ENCODE measurements at regions not wholly inside any gene's neighbourhood (a gene's known extent, or its start where the extent isn't known, plus 50 kb on each side); places are given as distances from the start of the nearest gene placed in this dataset.

DNA sequence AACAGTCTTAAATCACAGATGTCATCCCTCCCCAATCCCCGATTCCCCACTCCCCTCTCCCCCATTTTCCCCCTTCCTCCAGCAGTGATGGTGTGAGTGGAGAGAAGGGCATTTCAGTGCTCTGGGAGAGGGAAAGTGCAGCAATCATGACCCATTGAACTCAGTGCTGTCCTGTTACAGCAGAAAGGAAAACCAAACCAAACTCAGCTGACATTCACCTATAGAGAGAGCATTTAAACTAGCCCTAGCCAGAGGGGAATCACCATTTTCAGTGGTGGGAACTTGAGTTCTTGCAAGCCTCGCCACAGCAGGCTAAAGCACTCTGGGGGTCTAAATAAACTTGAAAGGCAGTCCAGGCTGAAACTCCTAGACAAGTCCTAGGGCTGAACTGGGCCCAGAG lies 129.9 kb upstream of the COL21A1 start:
- Histone ChIP-seq H3K14ac (ENCODE audit: insufficient read length) (no peak overlapping the region), H3K27me3 (replicated peaks in 1 of 4; ENCODE audit: control insufficient read depth in 3 of 4, extremely low read depth in 1 of 4, insufficient read depth in 3 of 4, low read length in 3 of 4) (no peaks in the 10 kb centered on the region), H3K4me3 (ENCODE audit: extremely low read depth in 1 of 4, insufficient read depth in 2 of 4, low read depth in 3 of 4, low read length in 4 of 4) (no peak overlapping the region), H2BK120ac (replicated peaks; ENCODE audit: low read depth, low read length) (no peak overlapping the region), H4K8ac (ENCODE audit: extremely low read depth, insufficient read depth, low read length) (no peak overlapping the region), H3K9ac (replicated peaks in 1 of 4; ENCODE audit: extremely low read depth in 1 of 4, low read depth in 3 of 4, low read length in 3 of 4) (no peak overlapping the region), H3K79me2 (ENCODE audit: control insufficient read depth in 1 of 2, insufficient read depth in 2 of 2, low read length in 2 of 2) (no peaks in the 10 kb centered on the region), H3K4ac (replicated peaks; ENCODE audit: insufficient read length, low read depth, low read length) (no peak overlapping the region), H3K18ac (ENCODE audit: extremely low read depth, low read length) (no peak overlapping the region), H3K4me2 (ENCODE audit: insufficient read depth in 1 of 2, low read depth in 2 of 2, low read length in 2 of 2) (no peak overlapping the region), H3K79me1 (ENCODE audit: low read depth, low read length) (no peaks in the 10 kb centered on the region), H4K91ac (replicated peaks; ENCODE audit: insufficient read length, low read length) (no peak overlapping the region), H2BK20ac (ENCODE audit: low read length) (no peak overlapping the region), H3K27ac (ENCODE audit: low read depth, low read length) (no peak overlapping the region), H3K23me2 (ENCODE audit: low read depth, low read length) (no peaks in the 10 kb centered on the region; the same call in 1 of the 2 replicates), H3K4me1 (replicated peaks in 1 of 4; ENCODE audit: control insufficient read depth in 3 of 4, insufficient read depth in 4 of 4, low read length in 3 of 4) (no peaks in the 10 kb centered on the region), H2BK12ac (ENCODE audit: low read depth, low read length) (no peak overlapping the region), H4K5ac (ENCODE audit: insufficient read length, low read depth, low read length) (no peak overlapping the region), H3K36me3 (ENCODE audit: control insufficient read depth in 2 of 4, insufficient read depth in 4 of 4, low read length in 3 of 4) (no peaks in the 10 kb centered on the region), H3K56ac (replicated peaks; ENCODE audit: insufficient read length, low read depth, low read length) (no peak overlapping the region), H2BK5ac (ENCODE audit: low read depth, low read length) (no peak overlapping the region), H3K9me3 (ENCODE audit: insufficient read depth in 2 of 2, low read depth in 1 of 2, low read length in 1 of 2) (no peaks in the 10 kb centered on the region), H3K23ac (ENCODE audit: insufficient read length) (no peak overlapping the region), H2BK15ac (ENCODE audit: low read length) (no peak overlapping the region), H2AFZ (ENCODE audit: low read length) (no peak overlapping the region), H4K20me1 (replicated peaks in 1 of 2; ENCODE audit: control insufficient read depth in 1 of 2, insufficient read depth in 2 of 2, low read length in 2 of 2) (no peaks in the 10 kb centered on the region), H2AK5ac (ENCODE audit: low read depth, low read length) (no peak overlapping the region)
- TF ChIP-seq CHD2 (IDR thresholded peaks at IDR 0.05; ENCODE audit: low read length) = no peak
- TF ChIP-seq CBX5 (IDR thresholded peaks at IDR 0.05; ENCODE audit: low read depth, low read length) = no peak
- no peak for TF ChIP-seq SP4 (IDR thresholded peaks at IDR 0.05; ENCODE audit: low read length)
- TF ChIP-seq, protein P1, sequence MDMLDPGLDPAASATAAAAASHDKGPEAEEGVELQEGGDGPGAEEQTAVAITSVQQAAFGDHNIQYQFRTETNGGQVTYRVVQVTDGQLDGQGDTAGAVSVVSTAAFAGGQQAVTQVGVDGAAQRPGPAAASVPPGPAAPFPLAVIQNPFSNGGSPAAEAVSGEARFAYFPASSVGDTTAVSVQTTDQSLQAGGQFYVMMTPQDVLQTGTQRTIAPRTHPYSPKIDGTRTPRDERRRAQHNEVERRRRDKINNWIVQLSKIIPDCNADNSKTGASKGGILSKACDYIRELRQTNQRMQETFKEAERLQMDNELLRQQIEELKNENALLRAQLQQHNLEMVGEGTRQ (IDR thresholded peaks at IDR 0.05; ENCODE audit: low read length) = no peak
- TF ChIP-seq TBP (IDR thresholded peaks at IDR 0.05; ENCODE audit: low read depth, low read length) = no peak
- TF ChIP-seq KDM5A (IDR thresholded peaks at IDR 0.05; ENCODE audit: low read length) = no peak
- no peak for TF ChIP-seq PHF8 (conservative IDR thresholded peaks at IDR 0.05; ENCODE audit: low read depth, low read length)
- TF ChIP-seq SIRT6 (IDR thresholded peaks at IDR 0.05; ENCODE audit: low read length) = no peak
- no peak for TF ChIP-seq JUN (IDR thresholded peaks at IDR 0.05; ENCODE audit: low read depth, low read length)
- no peak for TF ChIP-seq SP2 (IDR thresholded peaks at IDR 0.05; ENCODE audit: low read length)
- no peak for TF ChIP-seq POU5F1 (IDR thresholded peaks at IDR 0.05; ENCODE audit: low read depth, low read length)
- TF ChIP-seq HDAC6 (IDR thresholded peaks at IDR 0.05; ENCODE audit: low read depth, low read length) = no peak
- no peak for TF ChIP-seq RBBP5 (IDR thresholded peaks at IDR 0.05; ENCODE audit: borderline replicate concordance, low read depth, low read length)
- TF ChIP-seq EP300 (IDR thresholded peaks at IDR 0.05; ENCODE audit: borderline replicate concordance in 1 of 2, low read depth in 2 of 2, low read length in 2 of 2) = no peak
- no peak for TF ChIP-seq SUZ12 (IDR thresholded peaks at IDR 0.05; ENCODE audit: low read length)
- FAIRE-seq (no peak), DNase-seq (ENCODE audit: low read depth in 1 of 2, low spot score in 2 of 2) (no peak)
- WGBS, 2 experiments (ENCODE audit: extremely low coverage in 1 of 2, insufficient coverage in 1 of 2, insufficient read length in 1 of 2, insufficient replicate concordance in 2 of 2, low coverage in 1 of 2, low lambda C conversion rate in 2 of 2, missing lambda C conversion rate in 1 of 2) = 72% methylated on average over 1 of the region's 2 CpGs; no CpG with 5 or more reads in 1 of the 2 experiments
- ChIA-PET POLR2A (ENCODE audit: partially characterized antibody) (no interaction called here), CTCF (ENCODE audit: partially characterized antibody) (no interaction called here)
